GM23338 (cell line): ENCODE measurements at regions not wholly inside any gene's neighbourhood (a gene's known extent, or its start where the extent isn't known, plus 50 kb on each side); places are given as distances from the start of the nearest gene placed in this dataset.

Experiments used
- CTCF ChIP-seq, 2 experiments: fragments of 200-600 bp in 1 of 2; sonication (generic) in 1 of 2; conservative IDR thresholded peaks; 2 replicates each; pipeline versions ENCODE4 v1.5.1 to v1.6.1; 2016 to 2017; ENCODE audit warnings: antibody characterized with exemption in 2 of 2, low read depth in 2 of 2, mild to moderate bottlenecking in 2 of 2, moderate library complexity in 1 of 2
- EZH2 ChIP-seq: fragments of 200-600 bp; sonication (generic); IDR thresholded peaks from one replicate; pipeline ENCODE4 v1.8.0; 2017; ENCODE audit warnings: antibody characterized with exemption, mild to moderate bottlenecking, low read depth; ENCODE audit not compliant: unreplicated experiment
- EZH2phosphoT487 ChIP-seq: fragments of 200-600 bp; sonication (generic); IDR thresholded peaks from one replicate; pipeline ENCODE4 v1.8.1; 2018; ENCODE audit warnings: antibody characterized with exemption; ENCODE audit not compliant: unreplicated experiment
- POLR2AphosphoS5 ChIP-seq: IDR thresholded peaks from 2 replicates; pipeline ENCODE4 v1.6.1; 2016; ENCODE audit warnings: antibody characterized with exemption, low read depth
- REST ChIP-seq: IDR thresholded peaks from one replicate; pipeline ENCODE4 v1.6.1; 2018; ENCODE audit warnings: antibody characterized with exemption; ENCODE audit not compliant: unreplicated experiment
- ZNF114 ChIP-seq: fragments of 250-450 bp; sonication (Bioruptor Pico); IDR thresholded peaks from 2 replicates; pipeline ENCODE4 v1.5.0; 2020; ENCODE audit warnings: mild to moderate bottlenecking, moderate library complexity

- TF ChIP-seq EZH2: no peak
- TF ChIP-seq ZNF114 (CRISPR knock-in tag): no peak
- no peak for TF ChIP-seq CTCF (conservative IDR thresholded peaks at IDR 0.05; ENCODE audit: low read depth in 2 of 2)
- no peak for TF ChIP-seq POLR2AphosphoS5
- no peak for TF ChIP-seq REST
- no peak for TF ChIP-seq EZH2phosphoT487
Observed at GRCh38 chr1:113014508-113014907, 58.5 kb upstream of the LRIG2 start.
